ENCODE measurements at regions not wholly inside any gene's neighbourhood (a gene's known extent, or its start where the extent isn't known, plus 50 kb on each side); places are given as distances from the start of the nearest gene placed in this dataset.

GRCh38 chr1:242703467-242703866, 179.0 kb upstream of the PLD5 start (continued):
- no peak for TF ChIP-seq FOXK2 (conservative IDR thresholded peaks at IDR 0.05 in 1 of 2, IDR thresholded peaks at IDR 0.05 in 1 of 2; ENCODE audit: low read depth in 2 of 2)
- TF ChIP-seq KLF13 (tag; IDR thresholded peaks at IDR 0.05; ENCODE audit: borderline replicate concordance, low read depth): no peak
- no peak for TF ChIP-seq PHB (CRISPR knock-in tag; IDR thresholded peaks at IDR 0.05)
- no peak for TF ChIP-seq ZNF239 (CRISPR knock-in tag; IDR thresholded peaks at IDR 0.05)
- TF ChIP-seq CREB3 (tag; conservative IDR thresholded peaks at IDR 0.05; ENCODE audit: low read depth): no peak
- no peak for TF ChIP-seq ELF1 (tag; IDR thresholded peaks at IDR 0.05)
- TF ChIP-seq PML (IDR thresholded peaks at IDR 0.05; ENCODE audit: low read length): no peak
- no peak for TF ChIP-seq CREB5 (CRISPR knock-in tag; IDR thresholded peaks at IDR 0.05)

GRCh38 chr1:242692988-242693387, 168.5 kb upstream of the PLD5 start:
- WGBS (ENCODE audit: insufficient coverage, low coverage, missing lambda C conversion rate): 0% methylated on average over 2 of the region's 2 CpGs
- Histone ChIP-seq H3K79me2 (ENCODE audit: control insufficient read depth, insufficient read depth, low read length) (no peaks in the 10 kb centered on the region), H4K20me1 (replicated peaks; ENCODE audit: control insufficient read depth, insufficient read depth, low read length) (no peaks in the 10 kb centered on the region), H3K4me2 (ENCODE audit: insufficient read depth, low read length) (no peak overlapping the region), H3K4me3 (no peak overlapping the region), H3K36me3 (ENCODE audit: control insufficient read depth, insufficient read depth, low read length) (no peaks in the 10 kb centered on the region), H3K4me1 (replicated peaks in 1 of 2; ENCODE audit: control insufficient read depth in 2 of 2, insufficient read depth in 2 of 2, low read length in 2 of 2) (no peaks in the 10 kb centered on the region), H3K27ac (ENCODE audit: extremely low read depth, low read depth, low read length) (no peak overlapping the region), H3K9me3 (replicated peaks; ENCODE audit: control insufficient read depth, insufficient read depth, low read depth, low read length) (peaks cover 2% of the 10 kb centered on the region; the same call in 1 of the 2 replicates), H3K27me3 (ENCODE audit: control insufficient read depth in 2 of 2, insufficient read depth in 2 of 2, low read length in 2 of 2) (no peaks in the 10 kb centered on the region), H2AFZ (ENCODE audit: low read depth, low read length) (no peak overlapping the region), H3K9me1 (ENCODE audit: control insufficient read depth, insufficient read depth, low read length) (no peaks in the 10 kb centered on the region), H3K9ac (ENCODE audit: insufficient read depth in 1 of 2, low read depth in 2 of 2, low read length in 2 of 2) (no peak overlapping the region)
- FAIRE-seq: no peak
- intact Hi-C loops (cut with micrococcal nuclease): no loop called here
- POLR2A ChIA-PET: no interaction called here
- no peak for DNase-seq (ENCODE audit: extremely low read depth in 1 of 4, low spot score in 3 of 4)
- ATAC-seq: no peak
- in situ Hi-C loops (cut with MboI): no loop called here
- no TSS peak for BruUV-seq (replicated peaks)
- CTCF ChIA-PET (ENCODE audit: low intra/inter-chr PET ratio): no interaction called here
- TF ChIP-seq ZNF354B (CRISPR knock-in tag; IDR thresholded peaks at IDR 0.05) (no peak), TARDBP (IDR thresholded peaks at IDR 0.05) (no peak), PCBP2 (IDR thresholded peaks at IDR 0.05; ENCODE audit: low read depth, low read length, poor library complexity, severe bottlenecking) (no peak), ZNF165 (CRISPR knock-in tag; IDR thresholded peaks at IDR 0.05; ENCODE audit: borderline replicate concordance) (no peak), IFI16 (CRISPR knock-in tag; IDR thresholded peaks at IDR 0.05) (no peak), CAMTA2 (CRISPR knock-in tag; conservative IDR thresholded peaks at IDR 0.05) (no peak), ZNF699 (CRISPR knock-in tag; IDR thresholded peaks at IDR 0.05; ENCODE audit: insufficient replicate concordance) (no peak), ZNF174 (CRISPR knock-in tag; IDR thresholded peaks at IDR 0.05) (no peak), SMARCE1 (IDR thresholded peaks at IDR 0.05) (no peak), EP300 (IDR thresholded peaks at IDR 0.05; ENCODE audit: low read length) (no peak), ATF3 (IDR thresholded peaks at IDR 0.05) (no peak), ATF3 (CRISPR knock-in tag; conservative IDR thresholded peaks at IDR 0.05) (no peak), ILF3 (IDR thresholded peaks at IDR 0.05; ENCODE audit: borderline replicate concordance) (no peak), MCM5 (IDR thresholded peaks at IDR 0.05; ENCODE audit: low read depth) (no peak)

Measured in K562 (cell line).